ENCODE measurements at regions not wholly inside any gene's neighbourhood (a gene's known extent, or its start where the extent isn't known, plus 50 kb on each side); places are given as distances from the start of the nearest gene placed in this dataset.

- no peak overlapping the region for H3K4me3 ChIP-seq
- no peaks in the 10 kb centered on the region for H3K4me1 ChIP-seq
- H3K36me3 ChIP-seq = no peaks in the 10 kb centered on the region
- no peak for DNase-seq
- no peak overlapping the region for H3K27ac ChIP-seq
- no peaks in the 10 kb centered on the region for H3K9me3 ChIP-seq
- peaks cover 9 to 35% of the 10 kb centered on the region in 2 donors for H3K27me3 ChIP-seq
- intact Hi-C loops (cut with DNase I) = no loop called here
- no peak for ATAC-seq
- TF ChIP-seq CTCF (IDR thresholded peaks at IDR 0.05) = no peak
Observed at GRCh38 chr7:26035552-26035951, 116.4 kb upstream of the NFE2L3 start.

- intact Hi-C loops (cut with DNase I) = no loop called here
- H3K36me3 ChIP-seq = no peaks in the 10 kb centered on the region
- H3K4me1 ChIP-seq = no peaks in the 10 kb centered on the region
- peaks cover 9 to 37% of the 10 kb centered on the region in 2 donors for H3K27me3 ChIP-seq
- no peak overlapping the region for H3K27ac ChIP-seq
- ATAC-seq (no peak), DNase-seq (no peak)
- H3K4me3 ChIP-seq = no peak overlapping the region
- TF ChIP-seq CTCF (IDR thresholded peaks at IDR 0.05) = no peak
- no peaks in the 10 kb centered on the region for H3K9me3 ChIP-seq
Observed at GRCh38 chr7:26036092-26036491, 115.9 kb upstream of the NFE2L3 start.

- Histone ChIP-seq H3K36me3 (no peaks in the 10 kb centered on the region), H3K27ac (no peak overlapping the region), H3K4me1 (no peaks in the 10 kb centered on the region), H3K9me3 (no peaks in the 10 kb centered on the region), H3K4me3 (no peak overlapping the region), H3K27me3 (peaks cover 9 to 42% of the 10 kb centered on the region in 2 donors)
- DNase-seq = no peak
- ATAC-seq = no peak
- TF ChIP-seq CTCF (IDR thresholded peaks at IDR 0.05) = no peak
- intact Hi-C loops (cut with DNase I) = no loop called here
Observed at GRCh38 chr7:26038201-26038990, 113.6 kb upstream of the NFE2L3 start.

GRCh38 chr7:26040085-26040484 lies 111.9 kb upstream of the NFE2L3 start:
- no peaks in the 10 kb centered on the region for H3K9me3 ChIP-seq
- H3K27me3 ChIP-seq = peaks cover 9 to 42% of the 10 kb centered on the region in 2 donors
- H3K27ac ChIP-seq = no peak overlapping the region
- no peak for DNase-seq
- intact Hi-C loops (cut with DNase I) = no loop called here
- no peak for TF ChIP-seq CTCF (IDR thresholded peaks at IDR 0.05)
- H3K36me3 ChIP-seq = no peaks in the 10 kb centered on the region
- ATAC-seq = no peak
- H3K4me1 ChIP-seq = no peaks in the 10 kb centered on the region
- no peak overlapping the region for H3K4me3 ChIP-seq

- DNase-seq = no peak
- no peak for TF ChIP-seq CTCF (IDR thresholded peaks at IDR 0.05)
- no peak overlapping the region for H3K27ac ChIP-seq
- H3K4me3 ChIP-seq = no peak overlapping the region
- H3K36me3 ChIP-seq = no peaks in the 10 kb centered on the region
- H3K9me3 ChIP-seq = no peaks in the 10 kb centered on the region
- H3K4me1 ChIP-seq = no peaks in the 10 kb centered on the region
- ATAC-seq = no peak
- intact Hi-C loops (cut with DNase I) = no loop called here
- H3K27me3 ChIP-seq = peaks cover 9 to 34% of the 10 kb centered on the region in 2 donors
Observed at GRCh38 chr7:26042237-26042636, 109.8 kb upstream of the NFE2L3 start.

All from left lung (tissue), 4 donors.